Esophagus squamous epithelium (tissue), 5 donors: ENCODE measurements at regions not wholly inside any gene's neighbourhood (a gene's known extent, or its start where the extent isn't known, plus 50 kb on each side); places are given as distances from the start of the nearest gene placed in this dataset.

Source experiments
- DNase-seq: peaks from one replicate; lab custom pipeline; 2025; lab: John Stamatoyannopoulos, UW
- H3K27ac ChIP-seq, 4 donors: fragments of 200-600 bp; sonication (generic); one replicate each; pipeline ENCODE4 v1.5.1; 2016 to 2019; ENCODE audit warnings: mild to moderate bottlenecking in 1 of 4
- H3K27me3 ChIP-seq, 4 donors: fragments of 200-600 bp; sonication (generic); 1 replicate in 3 of 4; 2 replicates in 1 of 4; pipeline versions ENCODE4 v1.5.1 to v1.6.0; 2017 to 2021; ENCODE audit warnings: antibody characterized with exemption in 1 of 4
- H3K36me3 ChIP-seq, 3 donors: fragments of 200-600 bp; sonication (generic); one replicate each; pipeline ENCODE4 v1.5.1; 2016 to 2019
- H3K4me1 ChIP-seq, 3 donors: fragments of 200-600 bp; sonication (generic); one replicate each; pipeline ENCODE4 v1.5.1; 2017 to 2019
- H3K4me3 ChIP-seq, 4 donors: fragments of 200-600 bp; sonication (generic); 1 replicate in 3 of 4; 2 replicates in 1 of 4; pipeline ENCODE4 v1.5.1; 2016 to 2019; ENCODE audit warnings: mild to moderate bottlenecking in 2 of 4, moderate library complexity in 1 of 4
- H3K9me3 ChIP-seq, 3 donors: fragments of 200-600 bp; sonication (generic); one replicate each; pipeline ENCODE4 v1.5.1; 2016 to 2019
- CTCF ChIP-seq, 6 experiments: fragments of 450-650 bp in 4 of 6; fragments of 200-600 bp in 2 of 6; sonication (generic) in 2 of 6; IDR thresholded peaks; one replicate each; pipeline ENCODE4 v1.5.1; 2016 to 2019; ENCODE audit warnings: antibody characterized with exemption in 6 of 6, mild to moderate bottlenecking in 4 of 6, moderate library complexity in 4 of 6
- POLR2A ChIP-seq, 4 donors: fragments of 450-650 bp; IDR thresholded peaks; one replicate each; pipeline ENCODE4 v1.6.1; 2017; ENCODE audit warnings: antibody characterized with exemption in 4 of 4, mild to moderate bottlenecking in 4 of 4, moderate library complexity in 3 of 4
- WGBS, 2 donors: methylation state at CpG; one replicate each; pipeline ENCODE4 v1.1.5; 2018; 5-methylcytosine and 5-hydroxymethylcytosine counted together
- intact Hi-C: fragments of 100-400 bp; cut with DNase I; formaldehyde crosslinking; loops from one replicate; pipeline ENCODE4 v1.15.0; 2022
- donor health status: DM: yes; HTN: yes; CAD: no.

GRCh38 chr10:83119346-83119745 is 1020.0 kb upstream of the GHITM start:
- no peak for DNase-seq
- TF ChIP-seq CTCF (IDR thresholded peaks at IDR 0.05) (no peak), POLR2A (IDR thresholded peaks at IDR 0.05) (no peak)
- no peaks in the 10 kb centered on the region for H3K36me3 ChIP-seq
- intact Hi-C loops: no loop called here
- H3K27me3 ChIP-seq: no peaks in the 10 kb centered on the region
- H3K4me3 ChIP-seq: no peak overlapping the region
- H3K9me3 ChIP-seq: no peaks in the 10 kb centered on the region
- no peak overlapping the region for H3K27ac ChIP-seq
- WGBS, 2 donors: 72 to 88% methylated on average over 1 of the region's 1 CpG
- peaks cover 0 to 25% (median 6%) of the 10 kb centered on the region in 3 donors for H3K4me1 ChIP-seq

- no peak overlapping the region for H3K27ac ChIP-seq
- H3K36me3 ChIP-seq: no peaks in the 10 kb centered on the region
- 9 to 34% methylated on average over 2 of the region's 2 CpGs for WGBS, 2 donors
- no peaks in the 10 kb centered on the region for H3K27me3 ChIP-seq
- no peak overlapping the region for H3K4me3 ChIP-seq
- no peaks in the 10 kb centered on the region for H3K9me3 ChIP-seq
- DNase-seq: no peak
- no peak for TF ChIP-seq POLR2A (IDR thresholded peaks at IDR 0.05)
- no peak for TF ChIP-seq CTCF (IDR thresholded peaks at IDR 0.05)
- intact Hi-C loops: no loop called here
- peaks cover 0 to 18% (median 3%) of the 10 kb centered on the region in 3 donors for H3K4me1 ChIP-seq
Measured at GRCh38 chr10:83122336-83122735, 1017.0 kb upstream of the GHITM start.

GRCh38 chr10:83127942-83128575 is 1011.2 kb upstream of the GHITM start:
- Histone ChIP-seq H3K27ac (peak overlapping the region; percentile 34 to 57 (median 54)), H3K27me3 (no peaks in the 10 kb centered on the region), H3K4me1 (peaks cover 0 to 15% (median 0%) of the 10 kb centered on the region in 3 donors), H3K9me3 (no peaks in the 10 kb centered on the region), H3K4me3 (no peak overlapping the region), H3K36me3 (no peaks in the 10 kb centered on the region)
- TF ChIP-seq POLR2A (IDR thresholded peaks at IDR 0.05): no peak
- no peak for TF ChIP-seq CTCF (IDR thresholded peaks at IDR 0.05)
- intact Hi-C loops: no loop called here
- WGBS, 2 donors: 43 to 53% methylated on average over 6 of the region's 6 CpGs
- DNase-seq: no peak

GRCh38 chr10:83140811-83141210 is 998.5 kb upstream of the GHITM start:
- Histone ChIP-seq H3K9me3 (no peaks in the 10 kb centered on the region), H3K4me1 (no peaks in the 10 kb centered on the region), H3K27ac (no peak overlapping the region), H3K36me3 (no peaks in the 10 kb centered on the region), H3K4me3 (no peak overlapping the region), H3K27me3 (no peaks in the 10 kb centered on the region)
- 57 to 62% methylated on average over 1 of the region's 1 CpG for WGBS, 2 donors
- DNase-seq: no peak
- TF ChIP-seq POLR2A (IDR thresholded peaks at IDR 0.05): no peak
- no peak for TF ChIP-seq CTCF (IDR thresholded peaks at IDR 0.05)
- intact Hi-C loops: no loop called here

- Histone ChIP-seq H3K4me3 (no peak overlapping the region), H3K27me3 (no peaks in the 10 kb centered on the region), H3K27ac (no peak overlapping the region), H3K9me3 (no peaks in the 10 kb centered on the region), H3K4me1 (no peaks in the 10 kb centered on the region), H3K36me3 (no peaks in the 10 kb centered on the region)
- DNase-seq: no peak
- intact Hi-C loops: no loop called here
- TF ChIP-seq CTCF (IDR thresholded peaks at IDR 0.05) (no peak), POLR2A (IDR thresholded peaks at IDR 0.05) (no peak)
- 72 to 85% methylated on average over 2 to 3 of the region's 3 CpGs for WGBS, 2 donors
Measured at GRCh38 chr10:83142074-83142563, 997.2 kb upstream of the GHITM start.
